Smooth muscle cell (in vitro differentiated cells): ENCODE measurements at regions not wholly inside any gene's neighbourhood (a gene's known extent, or its start where the extent isn't known, plus 50 kb on each side); places are given as distances from the start of the nearest gene placed in this dataset.

ENCODE experiments used
- DNase-seq: peaks from one replicate; lab custom pipeline; 2025; ENCODE audit not compliant: unreplicated experiment; lab: John Stamatoyannopoulos, UW
- H2AFZ ChIP-seq: fragments of 200-600 bp; sonication (generic); 2 replicates; pipeline ENCODE4 v1.6.0; 2016; ENCODE audit warnings: antibody characterized with exemption, low read depth, mild to moderate bottlenecking
- H3F3A ChIP-seq: fragments of 200-600 bp; sonication (generic); 2 replicates; pipeline ENCODE4 v1.6.0; 2017; ENCODE audit warnings: antibody characterized with exemption, low read depth
- H3K27ac ChIP-seq: fragments of 200-600 bp; sonication (generic); 2 replicates; pipeline ENCODE4 v1.5.1; 2016; ENCODE audit warnings: low read depth, mild to moderate bottlenecking
- H3K27me3 ChIP-seq: fragments of 200-600 bp; sonication (generic); 2 replicates; pipeline ENCODE4 v1.6.1; 2016; ENCODE audit warnings: low read depth, mild to moderate bottlenecking
- H3K36me3 ChIP-seq: fragments of 200-600 bp; sonication (generic); 2 replicates; pipeline ENCODE4 v1.5.1; 2016; ENCODE audit warnings: low read depth
- H3K4me1 ChIP-seq: fragments of 200-600 bp; sonication (generic); 2 replicates; pipeline ENCODE4 v1.5.1; 2016; ENCODE audit warnings: low read depth
- H3K4me2 ChIP-seq: fragments of 200-600 bp; sonication (generic); 2 replicates; pipeline ENCODE4 v1.6.0; 2016; ENCODE audit warnings: mild to moderate bottlenecking
- H3K4me3 ChIP-seq: fragments of 200-600 bp; sonication (generic); 2 replicates; pipeline ENCODE4 v1.5.1; 2016; ENCODE audit warnings: mild to moderate bottlenecking
- H3K79me2 ChIP-seq: fragments of 200-600 bp; sonication (generic); 2 replicates; pipeline ENCODE4 v1.6.0; 2016; ENCODE audit warnings: low read depth, mild to moderate bottlenecking
- H3K9ac ChIP-seq: fragments of 200-600 bp; sonication (generic); 2 replicates; pipeline ENCODE4 v1.6.0; 2016; ENCODE audit warnings: low read depth
- H3K9me3 ChIP-seq: fragments of 200-600 bp; sonication (generic); replicated peaks from 2 replicates; pipeline ENCODE4 v1.5.1; 2016; ENCODE audit warnings: low read depth
- H4K20me1 ChIP-seq: fragments of 200-600 bp; sonication (generic); 2 replicates; pipeline ENCODE4 v1.6.0; 2016; ENCODE audit warnings: low read depth
- WGBS: methylation state at CpG from one replicate; pipeline ENCODE4 v1.1.7; 2016; ENCODE audit warnings: low lambda C conversion rate; 5-methylcytosine and 5-hydroxymethylcytosine counted together
- TF ChIP-seq, protein P1 (sequence below): fragments of 200-600 bp; sonication (generic); IDR thresholded peaks from 2 replicates; pipeline ENCODE4 v1.5.1; 2017; ENCODE audit warnings: borderline replicate concordance, mild to moderate bottlenecking, antibody characterized with exemption; ENCODE audit not compliant: insufficient read depth, poor library complexity, severe bottlenecking

DNA sequence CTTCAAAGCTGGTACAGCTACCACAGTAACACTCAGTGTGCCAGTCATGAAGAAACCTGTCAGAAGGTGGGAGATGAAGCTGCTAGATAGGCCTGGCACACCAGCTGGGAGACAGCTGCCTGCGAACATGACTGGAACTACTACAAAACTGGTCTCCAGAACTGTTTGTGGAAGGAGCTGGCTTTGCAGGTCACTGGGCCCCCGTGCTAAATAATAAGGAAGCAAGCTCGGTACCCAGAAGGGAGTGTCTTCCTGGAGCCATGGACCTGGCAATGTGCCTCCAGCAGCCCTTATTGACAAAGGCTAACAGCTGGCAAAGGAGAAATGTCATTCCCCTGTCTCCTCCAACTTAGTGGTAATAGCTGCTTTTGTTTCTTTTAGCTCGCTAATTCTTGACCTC is 1217.6 kb upstream of the LRRN3 start:
- Histone ChIP-seq H3K36me3 (no peaks in the 10 kb centered on the region), H3K9me3 (no peaks in the 10 kb centered on the region), H3K4me1 (no peaks in the 10 kb centered on the region), H3F3A (no peaks in the 10 kb centered on the region), H3K79me2 (no peaks in the 10 kb centered on the region), H3K4me3 (no peak overlapping the region), H3K4me2 (no peak overlapping the region), H2AFZ (no peak overlapping the region), H3K27me3 (no peaks in the 10 kb centered on the region), H3K27ac (no peak overlapping the region), H3K9ac (no peak overlapping the region), H4K20me1 (no peaks in the 10 kb centered on the region)
- WGBS, result 86% methylated on average over 4 of the region's 4 CpGs
- no peak for DNase-seq
- TF ChIP-seq, protein P1, sequence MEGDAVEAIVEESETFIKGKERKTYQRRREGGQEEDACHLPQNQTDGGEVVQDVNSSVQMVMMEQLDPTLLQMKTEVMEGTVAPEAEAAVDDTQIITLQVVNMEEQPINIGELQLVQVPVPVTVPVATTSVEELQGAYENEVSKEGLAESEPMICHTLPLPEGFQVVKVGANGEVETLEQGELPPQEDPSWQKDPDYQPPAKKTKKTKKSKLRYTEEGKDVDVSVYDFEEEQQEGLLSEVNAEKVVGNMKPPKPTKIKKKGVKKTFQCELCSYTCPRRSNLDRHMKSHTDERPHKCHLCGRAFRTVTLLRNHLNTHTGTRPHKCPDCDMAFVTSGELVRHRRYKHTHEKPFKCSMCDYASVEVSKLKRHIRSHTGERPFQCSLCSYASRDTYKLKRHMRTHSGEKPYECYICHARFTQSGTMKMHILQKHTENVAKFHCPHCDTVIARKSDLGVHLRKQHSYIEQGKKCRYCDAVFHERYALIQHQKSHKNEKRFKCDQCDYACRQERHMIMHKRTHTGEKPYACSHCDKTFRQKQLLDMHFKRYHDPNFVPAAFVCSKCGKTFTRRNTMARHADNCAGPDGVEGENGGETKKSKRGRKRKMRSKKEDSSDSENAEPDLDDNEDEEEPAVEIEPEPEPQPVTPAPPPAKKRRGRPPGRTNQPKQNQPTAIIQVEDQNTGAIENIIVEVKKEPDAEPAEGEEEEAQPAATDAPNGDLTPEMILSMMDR, result no peak

DNA sequence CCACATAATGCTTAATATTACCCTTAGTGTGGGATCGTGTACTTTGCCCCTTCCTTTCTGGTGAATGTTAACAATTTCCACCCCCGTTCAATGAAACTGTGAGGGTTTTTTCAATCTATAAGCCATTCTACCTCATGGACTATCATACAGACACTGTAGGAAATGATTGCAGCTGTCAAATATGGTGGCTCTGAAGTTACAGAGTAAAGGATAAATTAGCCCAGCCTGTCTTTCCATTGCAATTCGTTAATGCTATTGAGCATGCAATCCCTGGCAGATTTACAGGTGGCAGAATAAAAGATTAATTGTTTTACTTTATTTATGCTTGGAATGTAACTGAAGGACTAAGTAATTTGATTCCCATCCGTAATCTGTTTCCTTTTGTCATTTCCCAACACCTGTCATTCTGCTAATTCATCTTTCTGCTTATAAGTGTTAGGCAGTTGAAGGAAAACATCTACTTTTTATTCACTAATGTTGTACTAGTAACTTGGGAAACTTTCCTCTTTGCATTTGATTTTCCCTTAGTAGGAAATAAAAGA is 1211.6 kb upstream of the LRRN3 start:
- WGBS, result 92% methylated on average over 4 of the region's 4 CpGs
- TF ChIP-seq, protein P1, result no peak
- Histone ChIP-seq H3K4me3 (no peak overlapping the region), H2AFZ (no peak overlapping the region), H3K4me2 (no peak overlapping the region), H3K9me3 (no peaks in the 10 kb centered on the region), H3K36me3 (no peaks in the 10 kb centered on the region), H3F3A (no peaks in the 10 kb centered on the region), H3K27ac (no peak overlapping the region), H4K20me1 (no peaks in the 10 kb centered on the region), H3K4me1 (no peaks in the 10 kb centered on the region), H3K27me3 (no peaks in the 10 kb centered on the region), H3K9ac (no peak overlapping the region), H3K79me2 (no peaks in the 10 kb centered on the region)
- DNase-seq, result no peak

DNA sequence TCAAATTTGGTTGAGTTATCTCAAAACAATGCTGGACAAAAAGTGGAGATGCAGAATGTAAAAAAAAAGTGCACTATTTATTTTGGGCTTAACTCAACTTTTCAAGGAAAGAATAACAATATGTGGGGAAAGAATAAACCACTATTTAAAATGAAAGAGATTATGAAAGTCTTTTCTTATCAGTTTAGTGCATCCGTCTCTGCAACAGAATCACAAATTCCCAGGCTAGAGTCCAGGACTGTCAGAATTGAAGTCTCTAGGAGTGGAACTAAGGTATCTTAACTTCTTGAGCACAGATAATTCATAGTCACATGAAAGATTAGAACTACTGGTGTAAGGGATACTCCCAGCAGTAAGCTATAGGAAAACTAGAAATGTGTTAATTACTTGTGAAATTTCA is 1200.3 kb upstream of the LRRN3 start:
- 60% methylated on average over 1 of the region's 1 CpG for WGBS
- no peak overlapping the region for H3K9ac ChIP-seq
- H3K4me1 ChIP-seq, result no peaks in the 10 kb centered on the region
- no peak overlapping the region for H3K4me3 ChIP-seq
- no peak overlapping the region for H3K27ac ChIP-seq
- H3K9me3 ChIP-seq, result no peaks in the 10 kb centered on the region
- H3K36me3 ChIP-seq, result no peaks in the 10 kb centered on the region
- H3K27me3 ChIP-seq, result no peaks in the 10 kb centered on the region
- H3K4me2 ChIP-seq, result no peak overlapping the region
- H4K20me1 ChIP-seq, result no peaks in the 10 kb centered on the region
- no peaks in the 10 kb centered on the region for H3K79me2 ChIP-seq
- no peaks in the 10 kb centered on the region for H3F3A ChIP-seq
- TF ChIP-seq, protein P1, result no peak
- H2AFZ ChIP-seq, result no peak overlapping the region
- no peak for DNase-seq

DNA sequence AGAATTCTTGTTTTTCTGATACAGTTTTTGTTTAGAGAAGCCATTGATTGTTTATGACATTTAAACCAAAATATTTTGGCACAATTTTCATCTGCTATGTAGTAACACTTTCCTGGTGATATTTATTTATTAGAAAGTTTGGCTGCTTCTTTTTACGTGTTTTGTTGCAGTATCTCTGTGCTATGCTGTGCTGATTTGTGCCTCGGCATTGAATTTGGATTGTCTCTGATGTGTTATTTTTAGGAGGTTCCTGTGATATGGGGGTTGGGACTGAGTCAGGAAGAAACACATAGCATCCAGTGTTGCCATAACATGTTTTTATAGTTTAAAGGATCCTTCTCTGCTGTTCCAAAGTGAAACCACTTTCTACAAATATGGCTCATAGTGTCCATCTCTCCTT is 1197.7 kb upstream of the LRRN3 start:
- WGBS, result 47% methylated on average over 2 of the region's 2 CpGs
- H3F3A ChIP-seq, result no peaks in the 10 kb centered on the region
- no peaks in the 10 kb centered on the region for H3K27me3 ChIP-seq
- H3K79me2 ChIP-seq, result no peaks in the 10 kb centered on the region
- no peak for DNase-seq
- H3K9me3 ChIP-seq, result no peaks in the 10 kb centered on the region
- peak overlapping the region; percentile 57 for H3K4me2 ChIP-seq
- H3K9ac ChIP-seq, result no peak overlapping the region
- H2AFZ ChIP-seq, result peak overlapping the region; percentile 75
- no peaks in the 10 kb centered on the region for H3K36me3 ChIP-seq
- H3K27ac ChIP-seq, result peak overlapping the region; percentile 5
- peak overlapping the region; percentile 27 for H3K4me3 ChIP-seq
- H4K20me1 ChIP-seq, result no peaks in the 10 kb centered on the region
- TF ChIP-seq, protein P1, result no peak
- no peaks in the 10 kb centered on the region for H3K4me1 ChIP-seq
